ENCODE measurements at regions not wholly inside any gene's neighbourhood (a gene's known extent, or its start where the extent isn't known, plus 50 kb on each side); places are given as distances from the start of the nearest gene placed in this dataset.

DNA sequence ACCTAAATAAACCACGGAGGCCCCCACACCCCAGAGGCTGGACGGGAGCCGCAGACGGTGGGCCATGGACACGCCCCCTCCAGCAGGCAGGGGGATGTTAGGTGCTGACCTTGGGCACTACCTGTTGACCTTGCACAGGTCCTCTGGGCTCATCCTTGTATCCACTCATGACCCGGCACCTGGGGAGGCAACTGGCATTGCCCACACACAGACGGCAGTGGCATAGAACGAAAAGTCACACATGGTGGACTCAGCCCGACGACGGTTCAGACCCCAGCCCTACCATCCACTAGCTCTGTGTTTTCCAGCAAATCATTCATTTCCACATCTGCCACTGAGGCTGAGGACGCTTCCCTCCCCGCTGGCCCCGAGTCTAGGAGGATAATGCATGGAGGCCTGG lies 247.7 kb upstream of the PPP2R2D start:
- no peak for FAIRE-seq

DNA sequence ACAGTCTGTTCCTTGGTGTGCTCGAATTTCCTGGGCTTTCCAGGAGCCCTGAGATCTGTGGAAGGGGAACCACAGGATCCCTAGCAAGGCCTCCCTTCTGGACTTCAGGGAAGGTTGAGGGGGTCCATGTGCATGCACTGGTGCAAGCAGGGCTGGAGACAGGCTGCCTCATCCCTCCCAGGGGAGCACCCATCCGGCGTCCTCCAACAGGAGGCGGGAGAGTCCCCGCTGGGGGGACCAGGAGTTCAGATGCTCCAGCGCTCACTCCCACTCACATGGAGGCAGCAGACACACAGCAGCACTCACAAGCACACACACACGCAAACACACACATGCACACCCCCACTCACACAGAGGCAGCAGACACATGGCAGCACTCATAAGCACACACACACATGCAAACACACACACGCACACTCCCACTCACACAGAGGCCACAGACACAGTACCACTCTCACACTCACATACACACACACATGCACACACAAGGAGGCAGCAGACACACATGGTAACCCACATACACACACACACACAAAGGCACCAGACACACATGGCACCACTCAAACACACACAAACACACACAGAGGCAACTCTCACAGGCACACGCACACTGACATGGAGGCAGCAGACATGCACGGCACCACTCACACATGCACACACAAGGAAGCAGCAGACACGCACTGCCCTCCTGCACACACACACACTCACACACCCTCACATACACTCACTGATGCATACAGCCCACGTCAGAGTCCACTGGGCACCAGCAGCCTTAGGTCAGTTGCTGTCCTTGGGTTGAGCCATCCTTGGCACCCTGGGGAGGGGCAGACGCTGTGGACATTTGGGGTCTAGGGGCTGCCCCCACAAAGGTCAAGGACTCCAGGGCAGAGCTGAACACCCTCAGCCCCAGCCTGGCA lies 247.0 kb upstream of the PPP2R2D start:
- no peak for FAIRE-seq

DNA sequence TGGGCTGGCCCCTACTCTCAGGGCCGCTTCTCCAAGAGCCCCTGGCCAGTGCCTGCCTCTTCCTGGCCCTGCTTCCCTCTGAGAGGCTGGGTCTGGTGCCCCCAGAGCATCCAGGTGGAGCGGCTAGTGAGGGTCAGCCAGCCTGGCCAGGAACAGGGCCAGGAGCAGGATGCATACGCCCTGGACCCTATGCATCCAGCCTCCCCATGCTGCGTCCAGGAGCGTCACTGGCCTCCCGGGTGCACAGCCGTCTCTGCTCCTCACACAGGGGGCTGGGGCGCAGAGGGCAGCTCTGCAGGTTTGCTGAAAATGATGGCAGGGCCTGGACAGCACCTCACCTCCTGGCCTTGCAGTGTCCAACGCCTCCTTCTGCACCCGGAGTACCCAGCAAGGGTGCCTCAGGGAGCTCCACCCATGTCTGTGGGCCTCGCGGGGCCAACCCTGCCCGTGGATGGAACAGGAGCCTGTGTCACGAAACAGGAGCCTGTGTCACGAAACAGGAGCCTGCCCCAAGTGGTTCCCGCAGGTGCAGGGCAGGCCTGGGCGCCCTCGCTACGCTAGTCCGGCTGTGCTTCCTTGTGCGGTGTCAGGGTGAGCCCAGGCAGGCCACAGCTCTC lies 246.2 kb upstream of the PPP2R2D start:
- FAIRE-seq = no peak

DNA sequence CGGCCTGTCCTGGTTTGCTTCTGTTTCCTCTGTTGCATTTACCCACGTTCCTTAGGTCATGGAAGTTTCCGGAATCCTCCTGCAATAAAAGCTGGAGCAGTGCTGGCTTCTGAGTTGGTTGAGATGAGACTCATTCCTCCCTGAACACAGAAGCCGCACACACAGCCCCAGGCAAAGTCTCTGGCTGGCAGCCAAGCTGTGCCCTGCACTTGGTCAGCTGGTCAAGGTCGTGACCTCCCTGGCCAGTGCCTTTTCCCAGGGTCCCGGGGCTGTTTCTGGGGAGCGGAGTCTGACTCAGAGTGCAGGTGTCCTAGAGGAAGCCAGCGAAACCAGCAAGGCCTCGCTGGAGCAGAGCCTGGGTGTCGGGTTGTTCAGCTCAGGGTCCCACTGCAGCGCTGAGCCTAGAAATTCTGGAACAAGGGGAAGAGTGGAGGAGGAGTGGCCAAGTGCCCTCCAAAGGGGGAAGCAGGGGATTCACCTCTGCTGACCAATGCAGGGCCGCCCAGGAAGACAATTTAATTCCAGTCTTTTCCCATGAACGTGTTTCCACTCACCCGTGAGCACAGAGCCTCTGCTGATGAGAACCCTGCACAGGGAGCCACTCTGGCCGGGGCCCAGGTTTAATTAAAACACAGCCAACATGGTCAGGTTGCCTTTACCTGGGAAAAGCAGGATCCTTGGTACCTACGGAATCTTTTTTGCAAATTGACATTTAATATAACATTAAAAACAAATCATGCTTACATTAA lies 245.5 kb upstream of the PPP2R2D start:
- FAIRE-seq = no peak

DNA sequence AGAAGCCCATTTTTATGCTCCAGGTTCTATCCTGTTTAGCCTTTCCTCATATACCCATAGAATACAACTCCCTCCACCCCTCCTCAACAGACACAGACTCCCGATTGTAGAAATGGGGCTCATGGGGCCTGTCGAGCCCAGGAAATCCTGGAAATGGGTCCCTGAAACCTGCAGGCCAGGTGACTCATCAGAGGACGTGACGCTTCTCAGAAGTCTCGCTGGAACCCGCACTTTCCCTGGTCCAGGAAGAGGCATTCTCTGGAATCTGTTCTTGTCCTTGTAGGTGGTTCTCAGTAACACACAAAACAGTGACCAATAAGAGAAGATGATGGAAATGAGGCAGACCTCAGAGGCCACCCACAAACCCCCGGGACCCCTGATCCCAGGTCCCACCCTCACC lies 244.8 kb upstream of the PPP2R2D start:
- FAIRE-seq = no peak

DNA sequence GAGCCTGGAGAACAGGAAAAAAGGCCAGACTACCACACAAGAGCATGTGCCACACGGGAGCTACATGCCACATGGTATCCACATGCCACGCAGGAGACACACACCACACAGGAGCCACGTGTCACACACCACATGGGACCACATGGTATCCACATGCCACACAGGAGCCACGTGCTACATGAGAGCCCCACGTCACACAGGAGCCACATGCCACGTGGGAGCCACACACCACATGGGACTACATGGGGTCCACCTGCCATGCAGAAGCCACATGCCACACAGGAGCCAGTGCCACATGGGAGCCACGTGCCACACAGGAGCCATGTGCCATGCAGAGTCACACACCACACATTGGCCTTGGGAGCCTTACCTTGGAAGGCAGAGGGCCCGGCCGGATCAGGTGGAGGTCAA lies 244.4 kb upstream of the PPP2R2D start:
- FAIRE-seq = no peak

DNA sequence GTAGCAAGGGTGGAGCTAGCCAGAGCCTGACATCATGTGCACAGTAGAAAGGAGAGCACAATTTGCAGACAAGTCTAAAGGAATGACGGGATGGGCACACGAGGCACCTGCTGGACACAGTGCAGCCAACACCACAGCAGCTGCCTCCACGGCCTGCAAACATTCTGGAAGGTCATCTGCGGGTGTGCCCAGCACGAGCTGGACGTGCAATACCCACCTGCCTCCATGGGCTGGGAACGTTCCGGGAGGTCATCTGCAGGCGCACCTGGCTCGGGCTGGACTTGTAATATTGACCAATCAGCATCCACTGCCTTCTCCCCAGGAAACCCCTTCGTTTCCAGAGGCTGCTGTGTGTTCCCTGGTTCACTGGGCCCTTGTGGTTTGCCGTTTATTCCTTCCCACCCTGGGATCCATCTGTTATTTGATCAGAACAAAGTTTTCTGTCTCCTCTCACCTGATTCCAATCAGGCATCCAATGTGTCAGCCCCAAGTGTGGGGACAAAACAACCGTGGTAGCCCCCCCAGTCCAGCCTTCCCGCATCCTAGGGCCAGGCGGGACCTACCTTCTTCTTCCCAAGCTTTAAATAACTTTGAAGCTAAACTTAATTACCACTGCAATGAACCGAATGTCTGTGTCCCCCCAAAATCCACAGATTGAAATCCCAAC lies 243.4 kb upstream of the PPP2R2D start:
- no peak for FAIRE-seq

DNA sequence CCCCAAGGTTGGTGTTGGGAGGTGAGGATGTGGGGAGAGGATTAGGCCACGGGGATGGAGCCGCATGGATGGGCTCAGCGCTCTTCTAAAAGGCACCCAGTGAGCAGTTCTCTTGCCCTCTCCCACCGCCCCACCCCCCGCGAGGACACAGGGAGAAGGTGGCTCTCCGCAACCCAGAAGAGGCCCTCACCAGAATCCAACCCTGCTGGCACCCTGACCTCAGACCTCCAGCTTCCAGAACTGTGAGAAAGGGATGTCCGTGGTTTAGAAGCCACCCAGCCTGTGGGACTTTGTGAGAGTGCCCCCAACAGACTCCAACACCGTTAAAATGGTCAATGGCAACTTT lies 242.8 kb upstream of the PPP2R2D start:
- FAIRE-seq = no peak

DNA sequence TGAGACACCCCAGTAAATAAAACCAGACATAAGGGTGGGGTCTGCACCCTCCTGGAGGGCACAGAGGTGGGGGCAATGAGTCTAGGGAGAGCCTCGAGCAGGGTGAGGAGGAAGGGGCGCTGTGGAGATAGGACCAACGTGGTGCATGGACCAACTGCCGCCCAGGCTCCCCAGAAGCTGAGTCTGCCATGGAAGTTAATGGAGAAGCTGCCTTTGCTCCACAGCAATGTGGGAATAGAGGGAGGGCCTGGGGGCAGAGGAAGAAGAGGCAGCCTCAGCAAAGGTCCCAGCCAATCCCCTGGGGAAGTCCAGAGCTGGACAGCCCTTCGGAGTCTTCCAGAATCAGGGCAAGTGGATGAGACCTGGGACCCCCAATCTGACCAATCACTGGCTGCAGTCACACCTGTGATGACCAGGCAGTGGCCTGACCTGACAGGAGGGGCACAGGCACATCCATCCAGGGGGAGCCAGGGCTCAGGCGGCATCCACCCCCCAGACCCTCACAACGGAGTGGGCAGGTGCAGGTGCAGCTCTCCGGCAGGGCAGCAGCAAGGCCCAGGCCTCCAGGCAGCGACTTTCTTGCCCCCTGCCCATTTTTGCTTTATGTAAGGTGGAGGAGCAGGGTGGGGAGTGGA lies 242.2 kb upstream of the PPP2R2D start:
- no peak for FAIRE-seq

DNA sequence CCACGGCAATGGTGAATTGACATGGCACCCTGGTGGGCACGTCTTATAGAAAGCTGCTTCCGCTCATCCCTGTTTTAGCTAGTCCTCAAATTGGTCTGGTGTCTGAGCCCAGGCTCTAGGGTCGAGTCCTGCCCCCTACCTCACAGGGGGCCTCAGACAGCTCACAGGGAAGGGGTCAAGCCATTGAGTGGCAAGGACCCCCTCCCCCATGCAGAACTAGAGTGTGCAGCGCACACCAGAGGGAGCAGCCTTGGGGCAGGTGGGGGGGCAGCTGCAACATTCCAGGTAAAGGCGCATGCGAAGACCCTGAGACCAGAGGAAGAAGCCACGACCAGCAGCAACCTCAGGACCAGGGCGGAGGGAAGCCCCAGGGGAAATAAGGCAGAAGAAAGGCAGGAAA lies 240.4 kb upstream of the PPP2R2D start:
- FAIRE-seq = no peak

DNA sequence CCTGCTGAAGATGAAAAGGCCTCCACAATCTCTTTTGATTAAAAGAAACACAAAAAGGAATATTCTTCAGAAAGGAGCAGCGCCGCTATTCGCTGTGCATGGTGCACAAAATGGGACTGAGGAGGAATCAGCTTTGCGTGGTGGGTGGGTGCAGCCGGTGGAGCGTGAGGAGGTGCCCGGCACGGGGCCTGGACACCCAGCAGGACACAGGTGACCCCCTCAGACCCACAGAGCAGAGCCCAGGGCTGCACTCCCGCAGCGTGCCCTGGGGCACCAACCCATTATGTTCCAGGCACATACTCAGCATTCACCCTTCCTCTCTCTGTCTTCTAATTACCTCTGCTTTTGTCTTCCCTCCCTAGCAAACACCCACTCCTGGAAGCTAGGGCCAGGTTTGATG lies 238.0 kb upstream of the PPP2R2D start:
- no peak for FAIRE-seq

DNA sequence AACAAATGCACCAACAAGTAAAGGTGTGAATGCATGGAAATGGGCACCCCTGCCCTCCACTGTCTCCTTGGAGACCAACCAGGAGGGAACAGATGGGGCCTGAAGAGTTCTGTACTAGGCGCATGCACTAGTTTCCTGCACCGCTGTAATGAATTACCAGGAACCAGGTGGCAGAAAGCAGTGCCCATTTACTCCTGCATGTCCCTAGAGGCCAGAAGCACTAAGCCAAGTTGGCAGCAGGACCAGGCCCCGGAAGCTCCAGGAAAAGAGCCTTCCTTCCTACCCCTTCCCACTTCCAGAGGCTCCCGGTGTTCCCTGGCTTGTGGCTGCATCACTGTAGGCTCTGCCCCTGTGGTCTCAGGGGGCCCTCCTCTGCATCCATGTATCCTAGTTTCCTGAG lies 237.5 kb upstream of the PPP2R2D start:
- no peak for FAIRE-seq

DNA sequence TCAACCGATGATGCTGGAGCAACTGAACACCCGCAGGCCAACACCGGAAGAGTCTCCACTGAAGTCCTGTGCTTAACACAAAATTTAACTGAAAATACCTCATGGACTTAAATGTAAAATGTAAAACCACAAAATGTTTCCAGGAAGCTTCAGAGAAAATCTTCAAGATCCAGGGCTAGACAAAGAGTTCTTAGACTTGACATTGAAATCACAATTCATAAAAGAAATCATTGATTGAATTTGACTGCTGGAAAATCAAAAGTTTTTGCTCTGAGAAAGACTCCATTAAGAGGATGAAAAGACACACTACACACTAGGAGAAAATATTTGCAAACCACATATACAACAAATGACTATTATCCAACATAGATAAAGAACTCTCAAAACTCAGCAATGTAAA lies 234.7 kb upstream of the PPP2R2D start:
- no peak for FAIRE-seq

DNA sequence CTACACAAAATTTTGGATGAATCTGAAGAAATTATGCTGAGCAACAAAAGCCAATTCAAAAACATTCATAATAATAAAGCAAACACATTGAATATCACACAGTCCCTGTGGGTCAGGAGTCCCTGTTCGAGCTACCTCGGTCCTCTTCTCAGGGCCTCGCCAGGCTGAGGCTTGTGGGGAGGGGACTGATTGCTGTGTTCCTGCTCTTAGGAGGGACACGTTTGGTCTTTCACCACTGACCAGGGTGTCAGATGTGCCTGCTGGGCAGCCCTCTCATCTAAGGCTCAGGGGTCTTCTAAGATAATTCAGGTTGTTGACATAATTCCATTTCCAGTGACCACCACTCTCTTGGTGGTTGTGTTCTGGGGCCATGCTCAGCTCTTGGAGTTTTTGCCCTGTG lies 233.8 kb upstream of the PPP2R2D start:
- FAIRE-seq = no peak

DNA sequence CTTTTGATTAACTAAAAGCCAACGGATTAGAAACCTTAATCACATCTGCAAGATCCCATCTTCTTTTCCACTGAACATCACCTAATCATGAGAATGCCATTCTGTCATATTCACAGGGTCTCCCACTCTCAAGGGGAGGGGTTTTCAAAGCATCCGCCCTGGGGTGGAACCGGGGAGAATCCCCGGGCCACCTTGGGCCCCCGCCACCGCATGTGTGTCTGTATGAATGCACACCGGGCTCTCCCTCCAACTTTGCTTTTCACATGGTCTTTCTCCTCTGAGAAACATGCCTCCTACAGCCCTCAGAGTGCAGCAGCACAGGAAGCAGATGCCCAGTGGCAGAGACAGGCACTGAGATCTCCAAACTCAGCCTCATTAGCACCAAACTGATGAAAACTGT lies 233.2 kb upstream of the PPP2R2D start:
- FAIRE-seq = no peak

DNA sequence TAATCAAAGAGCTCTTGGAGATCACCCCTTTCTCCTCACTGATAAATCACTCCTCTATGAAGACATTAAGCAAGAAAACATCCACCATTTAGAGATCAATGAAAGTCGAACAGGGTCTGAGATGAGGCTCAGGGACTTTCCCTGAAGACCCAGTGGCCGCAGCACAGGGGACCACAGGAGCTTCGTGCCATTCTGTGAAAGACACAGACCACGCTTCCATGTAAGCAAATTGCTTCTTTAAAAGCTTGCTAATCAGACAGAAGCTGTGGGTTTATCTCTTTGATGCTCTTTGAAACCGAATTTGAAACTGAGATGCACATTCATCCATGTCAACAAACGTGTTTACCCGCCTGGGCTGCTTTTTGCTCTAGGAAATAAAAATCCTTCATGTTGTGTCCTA lies 231.9 kb upstream of the PPP2R2D start:
- FAIRE-seq = no peak

DNA sequence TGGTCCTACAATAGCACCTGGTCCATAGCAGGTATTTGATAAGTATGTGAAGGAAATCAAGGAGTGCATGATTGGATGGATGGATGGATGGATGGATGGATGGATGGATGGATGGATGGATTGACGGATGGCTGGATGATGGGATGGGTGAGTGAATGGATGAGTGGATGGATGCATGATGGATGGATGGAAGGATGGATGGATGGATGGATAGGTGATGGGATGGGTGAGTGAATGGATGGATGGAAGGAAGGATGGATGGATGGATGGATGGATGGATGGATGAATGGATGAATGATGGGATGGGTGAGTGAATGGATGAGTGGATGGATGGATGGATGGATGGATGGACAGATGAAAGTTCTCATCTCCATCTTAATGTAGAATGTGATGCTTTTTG lies 231.0 kb upstream of the PPP2R2D start:
- FAIRE-seq = no peak

DNA sequence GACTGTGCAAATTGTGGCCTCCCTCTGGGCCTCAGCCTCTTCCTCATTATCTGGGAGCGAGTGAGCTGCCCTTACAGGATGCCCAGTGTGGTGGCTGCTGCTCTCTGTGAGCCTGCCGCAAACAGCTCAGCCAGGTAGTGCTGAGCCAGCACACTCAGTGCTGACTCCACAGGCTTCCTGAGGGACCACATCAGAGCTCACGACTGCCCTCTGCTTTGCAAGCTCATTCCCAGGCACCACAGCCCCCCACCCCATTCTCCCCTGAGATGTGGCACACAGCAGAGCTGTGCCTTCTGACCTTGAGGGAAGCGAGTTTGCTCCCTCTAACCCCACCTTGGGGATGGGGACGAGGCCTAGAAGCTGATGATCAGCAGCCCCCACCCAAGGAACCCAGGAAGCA lies 230.5 kb upstream of the PPP2R2D start:
- no peak for FAIRE-seq

DNA sequence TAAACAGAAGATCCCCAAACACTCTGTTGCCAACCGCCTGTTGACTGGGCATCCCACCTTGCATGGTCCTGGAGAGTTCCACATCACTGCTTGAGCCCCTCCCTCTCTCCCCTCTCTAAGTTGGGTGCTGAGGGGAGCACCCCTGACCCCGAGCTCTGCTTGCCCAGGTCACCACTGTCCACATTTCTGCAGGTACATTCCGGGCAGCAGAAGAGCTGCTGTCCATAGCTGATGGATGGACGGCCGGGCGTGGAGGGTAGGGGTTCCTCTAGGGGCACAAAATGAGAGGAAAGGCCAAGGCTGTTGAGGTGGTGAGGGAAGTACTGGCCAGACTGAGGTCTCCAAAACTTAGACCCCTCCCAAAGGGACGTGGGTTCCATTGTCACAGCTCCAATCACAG lies 227.4 kb upstream of the PPP2R2D start:
- no peak for FAIRE-seq

DNA sequence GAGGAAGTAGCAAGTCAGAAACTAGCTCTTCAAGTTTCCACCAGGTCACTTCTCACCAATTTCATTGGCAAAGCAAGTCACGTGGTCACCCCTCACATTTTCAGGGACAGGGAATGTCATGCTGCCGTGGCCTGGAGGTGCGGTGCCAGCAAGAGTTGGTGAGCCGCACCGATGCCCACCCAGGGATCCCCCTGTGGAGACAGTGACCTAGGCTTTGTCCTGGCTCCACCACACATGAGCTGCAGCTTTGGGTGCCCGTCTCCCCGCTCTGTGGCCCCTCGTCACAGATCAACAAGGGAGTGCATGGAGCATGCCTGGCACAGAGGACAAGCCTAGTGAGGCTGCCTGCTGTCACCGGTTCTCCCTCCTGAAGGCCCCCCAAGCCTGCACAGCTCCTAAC lies 226.7 kb upstream of the PPP2R2D start:
- no peak for FAIRE-seq

DNA sequence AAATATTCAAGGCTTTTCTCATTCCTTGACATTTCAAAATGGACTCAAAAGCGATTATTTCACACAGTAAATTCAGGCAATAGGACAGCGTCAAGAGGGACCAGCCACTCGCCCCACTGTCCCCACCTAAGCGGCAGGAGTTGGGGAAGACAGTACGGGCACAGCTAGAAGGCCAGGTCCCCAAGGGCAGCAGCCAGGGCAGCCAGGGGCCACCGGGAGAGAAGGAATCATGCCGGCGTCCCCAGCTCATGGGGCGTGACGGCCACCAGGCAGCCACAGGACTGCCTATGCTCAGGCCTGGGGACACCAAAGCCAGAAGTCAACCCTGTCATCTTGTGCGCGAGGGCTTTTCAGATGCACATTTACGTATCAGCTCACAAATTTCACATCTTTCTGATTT lies 225.7 kb upstream of the PPP2R2D start:
- no peak for FAIRE-seq

DNA sequence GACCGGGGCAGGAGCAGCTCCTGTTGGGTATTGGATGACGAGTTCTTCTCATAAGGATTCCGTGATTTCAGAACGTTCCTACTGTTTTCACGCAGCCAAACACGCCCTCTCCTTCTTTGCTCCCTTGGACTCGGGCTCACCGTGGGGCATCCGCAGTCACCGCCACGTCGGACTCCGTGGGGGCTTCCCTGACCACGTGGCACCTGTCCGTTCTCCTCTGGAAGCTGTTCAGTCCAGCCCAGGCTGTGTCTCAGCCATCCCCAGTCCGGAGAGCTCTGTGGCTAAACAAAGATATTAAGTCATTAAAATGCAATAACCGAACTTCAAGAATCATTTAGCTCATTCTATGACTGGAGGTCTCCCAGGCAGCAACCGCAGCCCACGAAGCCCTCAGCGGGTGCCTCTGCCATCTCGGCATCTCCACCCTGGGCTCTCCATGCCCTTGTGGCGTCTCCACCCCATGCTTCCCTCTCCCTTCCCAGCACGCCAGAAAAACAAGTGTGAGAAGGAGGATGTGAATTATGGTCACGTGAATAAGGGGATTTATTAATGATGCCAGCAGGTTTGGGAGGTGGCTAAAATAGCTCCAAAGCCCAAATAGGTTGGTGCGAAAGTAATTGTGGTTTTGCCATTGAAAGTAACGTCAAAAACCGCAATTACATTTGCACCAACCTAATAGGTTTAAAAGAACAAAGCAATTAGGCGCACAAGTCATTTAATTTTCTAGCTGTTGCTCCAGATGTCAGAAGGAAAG lies 224.6 kb upstream of the PPP2R2D start:
- no peak for FAIRE-seq
